Choroid plexus epithelial cell (primary cell): ENCODE measurements at regions not wholly inside any gene's neighbourhood (a gene's known extent, or its start where the extent isn't known, plus 50 kb on each side); places are given as distances from the start of the nearest gene placed in this dataset.

Experiments used
- DNase-seq: peaks from one replicate; pipeline ENCODE4 v3.0.0-alpha.2; 2010; ENCODE audit warnings: low read depth
- H3K4me3 ChIP-seq: 2 replicates; pipeline ENCODE4 v1.5.1; 2011; ENCODE audit warnings: low read depth, mild to moderate bottlenecking, control low read depth, low read length, moderate library complexity
- CTCF ChIP-seq: conservative IDR thresholded peaks from 2 replicates; pipeline ENCODE4 v1.5.1; 2011; ENCODE audit warnings: low read depth, mild to moderate bottlenecking, control low read depth, inconsistent platforms, low read length, moderate library complexity

- H3K4me3 ChIP-seq, result no peak overlapping the region
- DNase-seq, result no peak
- TF ChIP-seq CTCF, result no peak
These were observed 147.6 kb downstream of the KLF13 start for GRCh38 chr15:31474059-31474868.

- no peak for TF ChIP-seq CTCF
- no peak overlapping the region for H3K4me3 ChIP-seq
- no peak for DNase-seq
These were observed 149.7 kb downstream of the KLF13 start for GRCh38 chr15:31476236-31476810.

GRCh38 chr15:31476866-31477265 lies 150.2 kb downstream of the KLF13 start:
- no peak overlapping the region for H3K4me3 ChIP-seq
- DNase-seq, result no peak
- TF ChIP-seq CTCF, result no peak

- DNase-seq, result no peak
- TF ChIP-seq CTCF, result no peak
- no peak overlapping the region for H3K4me3 ChIP-seq
These were observed 150.7 kb downstream of the KLF13 start for GRCh38 chr15:31477301-31477700.

- no peak for DNase-seq
- no peak for TF ChIP-seq CTCF
- no peak overlapping the region for H3K4me3 ChIP-seq
These were observed 151.4 kb downstream of the KLF13 start for GRCh38 chr15:31477851-31478701.

- no peak for DNase-seq
- H3K4me3 ChIP-seq, result no peak overlapping the region
- no peak for TF ChIP-seq CTCF
These were observed 152.1 kb downstream of the KLF13 start for GRCh38 chr15:31478702-31479221.
